ENCODE measurements at regions not wholly inside any gene's neighbourhood (a gene's known extent, or its start where the extent isn't known, plus 50 kb on each side); places are given as distances from the start of the nearest gene placed in this dataset.

DNA sequence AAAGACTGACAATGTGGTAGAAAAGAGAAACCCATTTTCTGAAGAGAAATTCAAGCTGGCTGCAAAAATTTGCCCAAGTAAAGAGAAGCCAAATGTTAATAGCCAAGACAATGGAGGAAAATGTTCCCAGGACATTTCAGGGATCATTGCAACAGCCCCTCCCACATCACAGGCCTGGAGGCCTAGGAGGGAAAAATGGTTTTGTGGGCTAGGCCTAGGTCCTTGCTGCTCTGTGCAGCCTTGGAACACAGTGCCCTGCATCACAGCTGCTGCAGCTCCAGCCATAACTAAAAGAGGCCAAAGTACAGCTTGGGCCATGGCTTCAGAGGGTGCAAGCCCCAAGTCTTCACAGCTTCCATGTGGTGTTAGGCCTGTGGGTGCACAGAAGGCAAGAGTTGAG lies 332.4 kb upstream of the LRIG3 start:
- TF ChIP-seq ZNF274 (IDR thresholded peaks at IDR 0.05; ENCODE audit: low read depth, low read length) (no peak), YY1 (IDR thresholded peaks at IDR 0.05; ENCODE audit: insufficient read depth, insufficient read length) (no peak), SUZ12 (IDR thresholded peaks at IDR 0.05; ENCODE audit: extremely low read depth, insufficient read depth, insufficient read length) (no peak)

Data from NT2/D1 (cell line).